ENCODE measurements at regions not wholly inside any gene's neighbourhood (a gene's known extent, or its start where the extent isn't known, plus 50 kb on each side); places are given as distances from the start of the nearest gene placed in this dataset.

- no peak for DNase-seq
- no peaks in the 10 kb centered on the region for H3K36me3 ChIP-seq
- TF ChIP-seq CTCF (IDR thresholded peaks at IDR 0.05; ENCODE audit: low read depth, low read length): no peak
- no peaks in the 10 kb centered on the region for H3K9me3 ChIP-seq (ENCODE audit: severe bottlenecking)
- H3K27ac ChIP-seq: no peak overlapping the region
- H3K4me3 ChIP-seq (ENCODE audit: low read depth, low read length): no peak overlapping the region
- peaks cover 13% of the 10 kb centered on the region for H3K27me3 ChIP-seq (ENCODE audit: insufficient read depth, low read depth, severe bottlenecking)
Observed at GRCh38 chr4:54547299-54548097, 110.3 kb upstream of the KIT start.

GRCh38 chr4:54548098-54548620 lies 109.6 kb upstream of the KIT start:
- Histone ChIP-seq H3K9me3 (ENCODE audit: severe bottlenecking) (no peaks in the 10 kb centered on the region), H3K27me3 (ENCODE audit: insufficient read depth, low read depth, severe bottlenecking) (peaks cover 15% of the 10 kb centered on the region), H3K36me3 (no peaks in the 10 kb centered on the region), H3K27ac (no peak overlapping the region), H3K4me3 (ENCODE audit: low read depth, low read length) (no peak overlapping the region)
- no peak for TF ChIP-seq CTCF (IDR thresholded peaks at IDR 0.05; ENCODE audit: low read depth, low read length)
- no peak for DNase-seq

GRCh38 chr4:54548831-54549460 lies 108.8 kb upstream of the KIT start:
- no peak for DNase-seq
- TF ChIP-seq CTCF (IDR thresholded peaks at IDR 0.05; ENCODE audit: low read depth, low read length): no peak
- H3K4me3 ChIP-seq (ENCODE audit: low read depth, low read length): no peak overlapping the region
- H3K36me3 ChIP-seq: no peaks in the 10 kb centered on the region
- H3K9me3 ChIP-seq (ENCODE audit: severe bottlenecking): no peaks in the 10 kb centered on the region
- no peak overlapping the region for H3K27ac ChIP-seq
- peaks cover 15% of the 10 kb centered on the region for H3K27me3 ChIP-seq (ENCODE audit: insufficient read depth, low read depth, severe bottlenecking)

- no peak for DNase-seq
- Histone ChIP-seq H3K4me3 (ENCODE audit: low read depth, low read length) (no peak overlapping the region), H3K36me3 (no peaks in the 10 kb centered on the region), H3K27ac (no peak overlapping the region), H3K9me3 (ENCODE audit: severe bottlenecking) (no peaks in the 10 kb centered on the region), H3K27me3 (ENCODE audit: insufficient read depth, low read depth, severe bottlenecking) (peaks cover 20% of the 10 kb centered on the region)
- TF ChIP-seq CTCF (IDR thresholded peaks at IDR 0.05; ENCODE audit: low read depth, low read length): no peak
Observed at GRCh38 chr4:54550395-54551171, 107.2 kb upstream of the KIT start.

- DNase-seq: no peak
- no peaks in the 10 kb centered on the region for H3K9me3 ChIP-seq (ENCODE audit: severe bottlenecking)
- no peak for TF ChIP-seq CTCF (IDR thresholded peaks at IDR 0.05; ENCODE audit: low read depth, low read length)
- no peaks in the 10 kb centered on the region for H3K36me3 ChIP-seq
- peaks cover 20% of the 10 kb centered on the region for H3K27me3 ChIP-seq (ENCODE audit: insufficient read depth, low read depth, severe bottlenecking)
- H3K27ac ChIP-seq: no peak overlapping the region
- H3K4me3 ChIP-seq (ENCODE audit: low read depth, low read length): no peak overlapping the region
Observed at GRCh38 chr4:54553001-54553400, 104.8 kb upstream of the KIT start.
